ENCODE measurements at regions not wholly inside any gene's neighbourhood (a gene's known extent, or its start where the extent isn't known, plus 50 kb on each side); places are given as distances from the start of the nearest gene placed in this dataset.

DNA sequence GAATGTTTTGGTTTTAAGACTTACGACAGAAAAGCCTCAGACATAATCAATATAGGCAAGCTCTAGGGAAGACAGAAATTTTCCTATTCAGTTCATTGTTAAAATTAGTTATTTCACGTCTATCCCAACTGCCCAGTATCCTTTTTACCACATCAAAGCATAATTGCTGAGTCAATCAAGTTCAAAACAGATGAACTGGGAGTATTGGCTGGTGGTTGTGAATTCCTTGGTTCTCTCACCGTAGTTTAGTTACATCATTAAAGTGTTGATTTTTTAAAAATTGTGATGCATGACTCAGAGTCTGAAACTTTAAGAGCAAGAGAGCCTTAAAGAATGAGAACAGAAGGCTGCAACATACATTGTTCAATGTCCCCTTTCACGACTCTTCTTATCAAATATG lies 143.3 kb upstream of the FREM2 start:
- Mint-ChIP-seq H3K4me3 (no peak overlapping the region), H3K27ac (no peak overlapping the region), H3K27me3 (ENCODE audit: low read depth) (no peaks in the 10 kb centered on the region), H3K9me3 (peaks cover 5% of the 10 kb centered on the region), H3K36me3 (no peaks in the 10 kb centered on the region), H3K4me1 (peaks cover 9% of the 10 kb centered on the region)
- TF ChIP-seq CTCF (IDR thresholded peaks at IDR 0.05; ENCODE audit: unreplicated experiment) = no peak
- no peak for DNase-seq (ENCODE audit: low spot score in 2 of 2, unreplicated experiment in 2 of 2)

DNA sequence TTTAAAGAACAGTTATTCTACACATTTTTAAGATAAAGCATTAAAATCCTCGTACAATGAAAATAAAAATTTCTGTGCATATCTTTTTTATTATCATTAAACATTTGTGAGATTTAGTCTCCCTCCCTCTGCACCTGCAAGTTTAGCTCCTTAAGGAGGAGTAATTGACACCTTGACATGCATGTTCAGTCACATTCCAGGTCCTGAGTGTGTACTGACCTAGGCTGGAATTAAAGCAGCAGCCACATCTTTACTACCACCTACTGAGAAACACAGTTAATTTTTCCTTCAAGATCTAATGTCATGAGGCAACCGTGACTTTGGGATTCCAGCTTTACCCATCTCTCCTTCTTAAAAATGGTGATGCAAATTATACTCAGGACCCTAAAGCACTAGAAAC lies 123.1 kb upstream of the FREM2 start:
- Mint-ChIP-seq H3K27ac (no peak overlapping the region), H3K4me3 (no peak overlapping the region)
- no peak for DNase-seq (ENCODE audit: low spot score in 2 of 2, unreplicated experiment in 2 of 2)

DNA sequence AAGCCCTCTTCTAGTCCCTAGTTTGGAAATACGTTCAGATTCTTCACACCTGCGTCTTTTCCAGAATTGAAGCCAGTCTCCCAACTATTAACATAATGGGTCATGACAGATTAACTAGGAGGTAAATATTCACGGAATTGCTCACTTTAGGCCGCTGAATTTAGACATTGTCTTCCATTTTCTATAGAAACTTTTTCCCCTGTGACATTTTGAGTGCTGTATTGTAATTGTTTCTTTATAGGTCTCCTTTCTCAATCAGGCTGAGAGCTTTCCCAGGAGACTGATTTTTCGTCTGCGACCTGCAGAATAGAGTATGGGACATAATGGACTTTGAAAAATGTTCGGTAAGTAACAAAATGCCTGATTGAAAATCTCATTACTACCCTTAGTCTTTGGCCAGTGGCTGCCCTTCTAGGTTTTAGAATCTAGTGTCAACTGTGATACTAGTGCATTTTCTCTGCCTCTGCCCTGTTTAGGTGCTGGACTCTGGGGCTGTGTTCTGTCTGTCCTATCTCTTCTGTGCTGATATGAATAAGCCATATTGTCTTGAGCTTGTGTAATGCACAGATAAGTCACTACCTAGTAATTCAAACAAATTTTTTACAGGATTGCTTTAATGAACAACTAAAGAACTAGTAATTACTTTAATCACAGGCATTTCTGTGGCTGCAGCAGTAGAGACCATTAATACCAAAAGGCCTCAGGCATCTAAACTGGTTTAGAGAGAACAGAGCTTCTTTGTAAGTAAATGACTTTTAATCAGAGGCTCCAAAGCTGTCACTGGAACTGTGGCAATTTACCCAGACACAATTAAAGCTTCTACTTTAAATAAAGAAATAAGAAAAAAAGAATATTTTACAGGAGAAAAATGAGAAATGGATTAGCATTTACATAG lies 122.4 kb upstream of the FREM2 start:
- H3K27ac Mint-ChIP-seq = peak overlapping the region; percentile 35
- no peak for DNase-seq (ENCODE audit: low spot score in 2 of 2, unreplicated experiment in 2 of 2)
- H3K36me3 Mint-ChIP-seq = no peaks in the 10 kb centered on the region
- H3K4me3 Mint-ChIP-seq = no peak overlapping the region
- H3K27me3 Mint-ChIP-seq (ENCODE audit: low read depth) = peaks cover 6% of the 10 kb centered on the region
- TF ChIP-seq CTCF (IDR thresholded peaks at IDR 0.05; ENCODE audit: unreplicated experiment) = no peak
- H3K4me1 Mint-ChIP-seq = peaks cover 21% of the 10 kb centered on the region
- H3K9me3 Mint-ChIP-seq = peaks cover 15% of the 10 kb centered on the region

More for the DNA sequence above, 123.1 kb upstream of the FREM2 start:
- H3K9me3 Mint-ChIP-seq = peaks cover 9% of the 10 kb centered on the region
- TF ChIP-seq CTCF (IDR thresholded peaks at IDR 0.05; ENCODE audit: unreplicated experiment) = no peak
- peaks cover 6% of the 10 kb centered on the region for H3K27me3 Mint-ChIP-seq (ENCODE audit: low read depth)
- peaks cover 21% of the 10 kb centered on the region for H3K4me1 Mint-ChIP-seq
- no peaks in the 10 kb centered on the region for H3K36me3 Mint-ChIP-seq

DNA sequence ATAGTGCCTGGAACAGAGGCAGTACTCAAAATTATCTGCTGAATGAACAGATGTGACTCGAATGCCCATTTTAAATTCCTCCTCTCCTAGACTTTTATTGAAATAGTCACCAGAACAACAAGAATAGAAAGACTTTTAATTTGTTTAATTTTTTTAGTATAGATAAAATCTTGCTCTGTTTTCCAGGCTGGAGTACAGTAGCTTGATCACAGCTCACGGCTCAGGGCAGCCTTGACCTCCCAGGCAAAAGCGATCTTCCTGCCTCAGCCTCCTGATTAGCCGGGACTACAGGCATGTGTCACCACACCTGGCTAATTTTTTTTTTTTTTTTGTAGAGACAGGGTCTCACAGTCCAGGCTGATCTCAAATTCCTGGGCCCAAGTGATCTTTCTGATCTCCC lies 120.9 kb upstream of the FREM2 start:
- H3K27me3 Mint-ChIP-seq (ENCODE audit: low read depth) = peaks cover 6% of the 10 kb centered on the region

GRCh38 chr13:38566519-38566918 lies 120.4 kb upstream of the FREM2 start:
- Mint-ChIP-seq H3K4me1 (peaks cover 21% of the 10 kb centered on the region), H3K4me3 (no peak overlapping the region), H3K9me3 (peaks cover 30% of the 10 kb centered on the region), H3K27ac (no peak overlapping the region), H3K27me3 (ENCODE audit: low read depth) (peaks cover 6% of the 10 kb centered on the region), H3K36me3 (peaks cover 13% of the 10 kb centered on the region)
- no peak for TF ChIP-seq CTCF (IDR thresholded peaks at IDR 0.05; ENCODE audit: unreplicated experiment)
- DNase-seq (ENCODE audit: low spot score in 2 of 2, unreplicated experiment in 2 of 2) = no peak

More for the DNA sequence above, 120.9 kb upstream of the FREM2 start:
- Mint-ChIP-seq H3K4me1 (peaks cover 21% of the 10 kb centered on the region), H3K9me3 (peaks cover 26% of the 10 kb centered on the region), H3K27ac (no peak overlapping the region), H3K4me3 (no peak overlapping the region), H3K36me3 (peaks cover 12% of the 10 kb centered on the region)
- TF ChIP-seq CTCF (IDR thresholded peaks at IDR 0.05; ENCODE audit: unreplicated experiment) = no peak
- DNase-seq (ENCODE audit: low spot score in 2 of 2, unreplicated experiment in 2 of 2) = no peak

Measured in mesothelial cell of epicardium (in vitro differentiated cells).